ENCODE measurements at regions not wholly inside any gene's neighbourhood (a gene's known extent, or its start where the extent isn't known, plus 50 kb on each side); places are given as distances from the start of the nearest gene placed in this dataset.

- Mint-ChIP-seq H3K27ac (peak overlapping the region; percentile 87), H3K36me3 (no peaks in the 10 kb centered on the region), H3K4me3 (peak overlapping the region; percentile 57), H3K27me3 (ENCODE audit: low read depth) (peaks cover 6% of the 10 kb centered on the region; the same call in 1 of the 2 replicates), H3K9me3 (no peaks in the 10 kb centered on the region), H3K4me1 (peaks cover 52% of the 10 kb centered on the region)
- peak; percentile 34 for ATAC-seq
- no peak for DNase-seq (ENCODE audit: low spot score)
- ChIA-PET POLR2A (no interaction called here), CTCF (interaction anchor here (0.6 to 2.2 kb wide), 3 partner anchors 244 to 361 kb away, joined by 3 to 12 read pairs (median 10); no protein-coding TSS in a partner anchor)
- no peak for TF ChIP-seq TEAD1 (CRISPR knock-in tag; IDR thresholded peaks at IDR 0.05)
- TF ChIP-seq ZNF232 (CRISPR knock-in tag; IDR thresholded peaks at IDR 0.05), result no peak
- 0 out of 2 replicates have a peak, but pooled peaks have one; percentile 13 for TF ChIP-seq USF2 (CRISPR knock-in tag; IDR thresholded peaks at IDR 0.05)
- TF ChIP-seq NR2C2 (CRISPR knock-in tag; IDR thresholded peaks at IDR 0.05), result no peak
- TF ChIP-seq ZNF121 (CRISPR knock-in tag; IDR thresholded peaks at IDR 0.05), result no peak
- TF ChIP-seq MAX (CRISPR knock-in tag; IDR thresholded peaks at IDR 0.05), result peak; percentile 11; the same call in 1 of the 2 replicates
- no peak for TF ChIP-seq ZNF219 (CRISPR knock-in tag; IDR thresholded peaks at IDR 0.05; ENCODE audit: borderline replicate concordance)
- TF ChIP-seq PRDM15 (CRISPR knock-in tag; IDR thresholded peaks at IDR 0.05), result no peak
- 0 out of 2 replicates have a peak, but pooled peaks have one; percentile 47 for TF ChIP-seq TP53 (CRISPR knock-in tag; IDR thresholded peaks at IDR 0.05)
- TF ChIP-seq ZNF416 (CRISPR knock-in tag; IDR thresholded peaks at IDR 0.05), result no peak
- no peak for TF ChIP-seq JUN (CRISPR knock-in tag; IDR thresholded peaks at IDR 0.05)
- TF ChIP-seq ZNF671 (CRISPR knock-in tag; IDR thresholded peaks at IDR 0.05), result no peak
- no peak for TF ChIP-seq EMX1 (CRISPR knock-in tag; IDR thresholded peaks at IDR 0.05)
- TF ChIP-seq CBFB (CRISPR knock-in tag; IDR thresholded peaks at IDR 0.05; ENCODE audit: low read depth), result no peak
- TF ChIP-seq NFATC4 (CRISPR knock-in tag; IDR thresholded peaks at IDR 0.05), result no peak
- TF ChIP-seq IRF2 (CRISPR knock-in tag; IDR thresholded peaks at IDR 0.05; ENCODE audit: borderline replicate concordance, low read depth), result no peak
- peak; percentile 34; the same call in 1 of the 2 replicates for TF ChIP-seq ZNF423 (CRISPR knock-in tag; IDR thresholded peaks at IDR 0.05)
- TF ChIP-seq MLX (CRISPR knock-in tag; IDR thresholded peaks at IDR 0.05), result no peak
- TF ChIP-seq ZNF138 (CRISPR knock-in tag; conservative IDR thresholded peaks at IDR 0.05), result no peak
Measured at GRCh38 chr11:45410391-45411227, 124.5 kb upstream of the SYT13 start.

- no peaks in the 10 kb centered on the region for H3K9me3 Mint-ChIP-seq
- H3K36me3 Mint-ChIP-seq, result no peaks in the 10 kb centered on the region
- H3K27me3 Mint-ChIP-seq (ENCODE audit: low read depth), result peaks cover 6% of the 10 kb centered on the region; the same call in 1 of the 2 replicates
- DNase-seq (ENCODE audit: low spot score) (no peak), ATAC-seq (no peak)
- ChIA-PET CTCF (interaction anchor here (2.0 to 2.2 kb wide), 2 partner anchors 245 to 362 kb away, joined by 10 to 12 read pairs; no protein-coding TSS in a partner anchor), POLR2A (interaction anchor here (1.3 kb wide), 1 partner anchor 39 kb away, joined by 3 read pairs; no protein-coding TSS in a partner anchor)
- peaks cover 52% of the 10 kb centered on the region for H3K4me1 Mint-ChIP-seq
- H3K27ac Mint-ChIP-seq, result no peak overlapping the region
- no peak overlapping the region for H3K4me3 Mint-ChIP-seq
- TF ChIP-seq ZBTB43 (CRISPR knock-in tag; IDR thresholded peaks at IDR 0.05), result no peak
- no peak for TF ChIP-seq NFYB (CRISPR knock-in tag; conservative IDR thresholded peaks at IDR 0.05; ENCODE audit: low read depth)
- no peak for TF ChIP-seq NR3C1 (CRISPR knock-in tag; conservative IDR thresholded peaks at IDR 0.05; ENCODE audit: low read depth)
- TF ChIP-seq ATF2 (CRISPR knock-in tag; IDR thresholded peaks at IDR 0.05; ENCODE audit: borderline replicate concordance, low read depth), result no peak
- no peak for TF ChIP-seq CREB1 (CRISPR knock-in tag; IDR thresholded peaks at IDR 0.05)
- TF ChIP-seq NFATC4 (CRISPR knock-in tag; IDR thresholded peaks at IDR 0.05), result no peak
- no peak for TF ChIP-seq PRRX2 (CRISPR knock-in tag; IDR thresholded peaks at IDR 0.05)
- no peak for TF ChIP-seq NFE2L1 (CRISPR knock-in tag; IDR thresholded peaks at IDR 0.05)
Measured at GRCh38 chr11:45409587-45409986, 123.4 kb upstream of the SYT13 start.
